HG03378 (cell line): ENCODE measurements at regions not wholly inside any gene's neighbourhood (a gene's known extent, or its start where the extent isn't known, plus 50 kb on each side); places are given as distances from the start of the nearest gene placed in this dataset.

Experiments
- ATAC-seq: cut with Tn5 transposase; IDR thresholded peaks from one replicate; pipeline ENCODE4 v1.9.1; 2021; ENCODE audit warnings: mild to moderate bottlenecking, moderate library complexity; ENCODE audit not compliant: unreplicated experiment

DNA sequence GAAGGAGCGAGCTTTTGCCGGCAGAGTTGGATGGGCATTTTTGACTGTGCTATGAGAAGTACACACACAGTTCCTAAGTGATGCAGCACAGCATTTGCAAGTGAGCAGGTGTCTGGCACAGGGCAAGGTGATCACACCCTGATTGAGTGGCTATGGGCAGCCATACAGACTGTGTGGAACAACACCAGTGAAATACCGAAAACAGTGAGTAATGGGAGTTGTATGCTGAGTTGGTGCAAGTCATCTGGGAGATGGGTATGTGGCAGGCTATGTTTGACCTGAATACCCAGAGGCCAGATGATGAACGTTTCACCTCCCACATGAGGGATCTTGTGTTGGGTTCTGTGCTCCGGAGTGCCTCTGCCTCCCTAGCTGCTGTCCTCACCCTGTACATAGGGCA is 53.5 kb upstream of the TIPARP start:
- ATAC-seq, result no peak

DNA sequence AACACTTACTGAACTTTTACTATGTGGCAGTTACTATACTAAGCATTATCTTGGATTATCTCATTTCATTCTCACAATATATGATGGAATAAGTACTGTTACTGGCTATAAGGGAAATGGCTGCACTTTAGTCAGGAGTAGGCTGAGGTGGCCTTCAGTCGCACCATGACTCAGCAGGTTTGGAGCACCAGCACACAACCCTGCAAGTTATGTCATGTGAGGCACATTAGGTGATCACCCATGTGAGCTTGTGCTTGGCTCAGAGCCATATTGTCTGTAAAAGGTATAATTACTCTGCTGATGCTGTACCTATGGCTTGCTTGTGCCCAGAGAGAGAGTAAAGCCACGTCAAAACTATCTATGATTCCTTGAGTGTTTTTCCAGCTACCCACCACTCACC is 54.1 kb upstream of the TIPARP start:
- peak; percentile 51 for ATAC-seq

DNA sequence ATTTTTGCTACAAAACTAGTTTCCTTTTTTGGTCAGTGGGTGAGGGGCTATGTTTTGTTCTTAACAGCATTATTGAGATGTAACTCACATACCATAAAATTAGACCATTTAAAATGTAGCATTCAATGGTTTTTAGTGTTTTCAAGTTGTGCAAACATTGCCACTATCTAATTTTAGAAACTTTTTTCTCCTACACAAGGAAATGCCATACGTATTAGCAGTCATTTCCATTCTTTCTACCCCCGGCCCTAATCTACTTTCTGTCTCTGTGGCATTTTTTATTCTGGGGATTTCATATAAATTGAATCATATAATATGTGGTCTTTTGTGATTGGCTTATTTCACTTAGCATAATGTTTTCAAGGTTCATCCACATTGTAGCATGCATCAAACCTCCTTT is 55.0 kb upstream of the TIPARP start:
- ATAC-seq, result no peak

DNA sequence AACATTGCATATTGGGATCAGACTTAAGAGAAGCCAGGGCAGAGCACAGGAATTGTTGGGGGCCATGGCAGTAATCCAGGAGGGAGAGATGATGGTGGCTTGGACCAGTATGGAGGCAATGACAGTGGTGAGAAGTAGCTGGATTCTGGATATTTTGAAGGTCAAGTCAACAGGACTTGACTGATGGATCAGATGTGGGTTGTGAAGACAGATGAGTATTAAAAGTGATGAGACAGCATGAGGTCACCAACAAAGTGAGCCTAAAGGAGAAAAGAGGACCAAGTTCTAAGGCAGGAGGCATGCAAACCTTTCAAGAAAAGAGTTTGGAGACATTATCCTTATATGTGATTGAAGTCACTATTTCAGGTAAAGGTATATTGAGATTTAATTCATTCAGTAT is 56.6 kb upstream of the TIPARP start:
- no peak for ATAC-seq

DNA sequence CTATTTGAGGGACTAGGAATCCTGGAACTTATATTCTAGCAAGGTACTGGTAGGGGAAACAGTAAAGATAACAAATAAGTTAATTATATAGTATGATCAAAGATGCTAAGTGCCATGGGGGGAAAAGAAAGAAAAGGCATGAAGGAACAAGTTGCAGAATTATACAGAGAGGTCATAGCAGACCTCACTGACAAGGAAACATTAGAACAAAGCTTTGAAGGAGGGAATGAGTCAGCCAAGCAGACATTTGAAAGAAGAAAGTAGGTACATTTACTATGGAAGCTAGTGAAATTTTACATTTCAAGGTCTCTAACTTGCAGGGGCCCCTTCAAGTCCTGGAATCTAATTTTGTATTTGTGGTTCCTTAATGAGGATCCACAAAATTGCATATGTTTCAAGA is 57.2 kb upstream of the TIPARP start:
- ATAC-seq, result no peak

DNA sequence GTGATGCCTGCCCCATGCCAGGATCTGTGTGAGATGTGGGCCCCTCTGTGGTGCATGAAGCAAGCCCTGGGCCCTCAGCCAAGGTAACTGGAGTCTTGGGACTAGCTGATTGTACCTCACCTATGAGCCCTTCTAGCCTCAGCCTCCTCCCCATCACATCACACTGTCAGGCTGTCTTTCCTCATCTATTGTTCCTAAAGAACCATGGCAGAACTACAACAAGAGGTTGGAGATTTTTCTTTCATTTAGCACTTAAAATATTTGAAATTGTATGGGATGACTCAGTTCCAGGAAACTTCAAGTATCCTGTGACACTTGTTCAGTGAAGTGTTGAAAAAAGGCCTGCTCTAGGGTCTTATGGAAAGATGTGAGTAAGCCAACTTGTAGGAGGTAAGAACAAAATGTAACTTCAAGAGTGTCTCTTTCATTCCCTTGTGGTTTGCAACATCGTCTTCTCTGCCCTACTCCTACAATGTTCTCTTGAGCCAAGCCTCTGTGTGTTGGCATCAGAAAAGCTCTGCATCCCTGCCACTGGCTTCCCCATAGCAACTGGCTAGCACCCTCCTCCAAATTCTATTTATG is 58.7 kb upstream of the TIPARP start:
- no peak for ATAC-seq

DNA sequence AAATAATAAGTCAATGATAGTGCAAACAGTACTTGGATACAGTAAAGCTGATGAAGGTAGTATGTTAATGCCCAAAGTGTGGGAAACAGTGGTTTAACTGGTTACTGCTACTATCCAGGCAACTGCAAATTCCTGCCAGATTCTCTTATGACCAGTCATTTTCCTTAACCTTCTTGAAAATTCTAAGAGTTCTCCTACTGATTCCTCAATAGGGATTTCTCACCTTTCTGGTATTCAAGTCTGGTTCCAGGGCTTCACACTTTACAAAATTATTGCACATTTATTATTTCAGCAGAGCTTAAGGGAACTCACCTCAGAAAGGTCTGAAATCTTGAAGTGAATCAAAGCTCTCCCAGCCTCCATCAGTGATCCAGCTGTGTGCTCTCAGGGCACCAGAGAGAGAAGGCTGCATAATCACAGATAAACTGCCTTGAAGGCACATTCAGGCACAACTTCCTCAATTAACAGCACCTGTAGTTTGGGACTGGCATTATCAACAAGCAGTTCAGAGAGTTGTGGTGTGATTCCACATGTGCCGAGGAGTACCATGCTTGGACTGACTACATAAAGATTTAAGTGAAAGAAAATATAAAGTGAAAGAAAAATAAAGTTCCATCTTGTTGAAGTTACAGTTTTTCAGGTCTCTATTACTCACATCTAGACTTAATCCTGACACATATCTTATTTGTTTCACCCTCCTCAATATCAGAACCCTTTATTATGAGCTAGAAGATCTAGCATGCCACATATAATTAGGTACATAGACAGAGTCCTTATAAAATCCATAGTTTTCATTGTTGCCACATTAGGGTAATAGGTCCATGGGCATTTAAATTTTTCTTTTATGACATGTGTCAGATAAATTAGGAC is 59.5 kb upstream of the TIPARP start:
- ATAC-seq, result no peak

DNA sequence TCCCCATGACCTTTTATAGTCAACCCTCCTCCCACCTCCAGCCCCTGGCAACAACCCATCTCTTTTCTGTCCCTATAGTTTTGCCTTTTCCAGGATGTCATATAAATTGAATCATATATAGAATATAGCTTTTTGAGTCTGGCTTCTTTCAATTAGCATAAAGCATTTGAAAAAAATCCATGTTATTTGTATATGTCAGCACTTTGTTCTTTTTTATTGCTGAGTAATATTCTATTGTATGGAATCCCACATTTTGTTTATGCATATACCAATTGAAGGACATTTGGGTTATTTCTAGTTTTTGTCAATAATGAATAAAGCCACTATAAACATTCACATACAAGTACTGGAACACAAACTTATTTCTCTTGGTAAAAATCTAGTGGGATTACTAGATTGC is 58.0 kb upstream of the SSR3 start:
- ATAC-seq, result no peak

DNA sequence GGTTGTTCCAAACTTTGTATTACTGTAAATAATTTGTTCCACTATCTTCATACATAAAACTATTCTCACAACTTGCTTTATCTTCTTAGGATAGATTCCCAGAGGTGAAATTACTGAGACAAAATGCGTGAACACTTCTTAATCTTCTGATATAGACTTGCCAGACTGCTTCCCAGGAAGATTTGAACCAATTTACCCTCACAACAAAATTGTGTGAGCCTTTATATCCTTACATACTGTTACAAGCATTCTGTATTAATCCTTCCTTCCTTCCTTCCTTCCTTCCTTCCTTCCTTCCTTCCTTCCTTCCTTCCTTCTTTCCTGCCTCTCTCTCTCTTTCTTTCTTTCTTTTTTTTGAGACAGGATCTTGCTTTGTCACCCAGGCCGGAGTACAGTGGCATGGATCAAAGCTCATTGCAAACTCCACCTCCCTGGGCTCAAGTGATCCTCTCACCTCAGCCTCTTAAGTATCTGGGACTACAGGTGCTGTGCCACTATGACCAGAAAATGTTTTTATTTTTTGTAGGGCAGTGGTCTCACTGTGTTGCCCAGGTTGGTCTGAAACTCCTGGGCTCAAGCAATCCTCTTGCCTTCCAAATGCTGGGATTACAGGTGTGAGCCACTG is 57.1 kb upstream of the SSR3 start:
- no peak for ATAC-seq

DNA sequence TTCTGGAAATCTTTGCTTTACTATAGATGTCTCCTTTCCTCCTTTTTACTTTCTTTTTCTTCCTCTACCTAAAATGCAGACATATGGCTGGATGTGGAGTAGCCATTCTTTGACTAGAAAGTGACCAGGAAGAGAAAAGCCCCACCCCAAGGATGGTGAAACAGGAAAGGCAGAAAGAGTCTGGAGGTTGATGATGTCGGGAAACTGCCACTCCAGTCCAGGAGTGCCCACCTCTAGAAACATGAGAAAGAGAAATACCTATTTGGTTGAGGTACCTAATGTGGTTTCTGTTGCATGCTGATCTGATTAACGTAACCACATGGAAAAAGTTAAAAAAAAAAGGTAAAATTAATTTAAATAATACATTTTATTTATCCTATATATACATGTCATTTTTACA is 55.2 kb upstream of the SSR3 start:
- ATAC-seq, result no peak

DNA sequence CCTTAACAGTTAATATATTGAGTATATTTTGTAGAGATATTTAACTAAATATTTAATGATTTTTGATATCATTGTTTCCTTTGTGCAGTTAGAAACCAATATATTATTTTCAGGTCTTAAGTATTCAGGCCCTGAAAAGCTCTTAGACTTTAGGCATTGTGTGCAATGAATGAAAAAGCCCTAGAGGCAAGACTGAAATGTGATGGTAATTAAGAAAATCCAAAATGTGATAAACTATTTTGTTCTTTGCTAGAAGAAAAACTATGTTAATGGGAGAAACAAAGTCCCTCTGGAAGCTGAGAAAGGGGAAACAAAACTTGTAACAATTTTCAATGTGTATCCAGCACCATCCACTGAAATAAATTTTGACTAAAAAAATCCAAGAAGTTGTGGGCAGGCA is 54.6 kb upstream of the SSR3 start:
- ATAC-seq, result no peak

DNA sequence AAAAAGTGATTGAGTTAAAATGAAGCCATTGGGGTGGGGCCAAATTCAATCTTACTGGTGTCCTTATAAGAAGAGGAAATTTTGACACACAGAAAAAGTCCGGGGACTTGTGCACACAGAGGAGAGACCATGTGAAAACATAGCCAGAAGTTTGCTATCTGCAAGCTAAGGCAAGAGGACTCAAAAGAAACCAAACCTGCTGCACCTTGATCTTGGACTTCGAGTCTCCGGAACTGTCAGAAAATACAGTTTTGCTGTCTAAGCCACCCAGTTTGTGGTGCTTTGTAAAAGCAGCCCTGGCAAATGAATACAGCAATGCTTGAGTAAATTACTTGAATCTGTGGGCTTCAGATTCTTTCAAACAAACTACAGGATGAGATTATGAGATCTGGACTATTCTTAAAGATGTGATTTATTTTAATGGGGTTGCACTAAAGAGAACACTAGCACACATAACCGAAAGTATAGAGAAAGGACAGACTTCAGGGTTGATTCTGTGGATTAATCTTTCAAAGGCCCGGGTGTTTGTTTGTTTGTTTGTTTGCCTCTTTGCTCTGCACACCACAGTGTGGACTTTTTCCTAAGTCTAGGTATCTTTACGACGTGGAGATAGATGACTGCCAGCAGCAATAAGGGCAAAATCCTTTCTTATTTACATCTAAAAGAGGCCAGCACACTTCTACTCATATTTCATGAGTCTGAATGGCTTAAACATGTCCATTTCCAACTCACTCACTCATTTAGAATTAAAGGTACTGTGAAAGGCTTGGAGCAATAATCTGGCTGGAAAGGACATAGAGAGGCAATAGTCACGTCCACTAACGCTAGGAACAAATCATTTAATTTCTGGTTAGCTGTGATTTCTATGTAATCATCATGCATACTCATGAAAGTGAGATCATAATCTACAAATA is 53.9 kb upstream of the SSR3 start:
- no peak for ATAC-seq

DNA sequence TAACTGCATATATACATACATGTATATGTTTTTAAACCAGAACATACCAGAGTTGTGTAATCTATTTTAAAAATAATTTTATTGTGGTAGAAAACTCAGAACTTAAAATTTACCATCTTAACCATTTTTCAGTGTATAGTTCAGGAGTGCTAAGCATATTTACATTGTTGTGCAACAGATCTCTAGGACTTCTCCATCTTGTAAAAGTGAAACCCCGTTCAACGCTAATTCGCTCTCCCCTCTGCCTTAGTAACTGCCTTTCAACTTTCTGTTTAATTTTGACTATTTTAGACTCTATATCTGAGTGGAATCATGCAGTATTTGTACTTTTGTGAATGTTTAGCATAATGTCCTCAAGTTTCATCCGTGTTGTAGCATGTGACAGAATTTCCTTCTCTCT is 51.8 kb upstream of the SSR3 start:
- peak; percentile 56 for ATAC-seq

DNA sequence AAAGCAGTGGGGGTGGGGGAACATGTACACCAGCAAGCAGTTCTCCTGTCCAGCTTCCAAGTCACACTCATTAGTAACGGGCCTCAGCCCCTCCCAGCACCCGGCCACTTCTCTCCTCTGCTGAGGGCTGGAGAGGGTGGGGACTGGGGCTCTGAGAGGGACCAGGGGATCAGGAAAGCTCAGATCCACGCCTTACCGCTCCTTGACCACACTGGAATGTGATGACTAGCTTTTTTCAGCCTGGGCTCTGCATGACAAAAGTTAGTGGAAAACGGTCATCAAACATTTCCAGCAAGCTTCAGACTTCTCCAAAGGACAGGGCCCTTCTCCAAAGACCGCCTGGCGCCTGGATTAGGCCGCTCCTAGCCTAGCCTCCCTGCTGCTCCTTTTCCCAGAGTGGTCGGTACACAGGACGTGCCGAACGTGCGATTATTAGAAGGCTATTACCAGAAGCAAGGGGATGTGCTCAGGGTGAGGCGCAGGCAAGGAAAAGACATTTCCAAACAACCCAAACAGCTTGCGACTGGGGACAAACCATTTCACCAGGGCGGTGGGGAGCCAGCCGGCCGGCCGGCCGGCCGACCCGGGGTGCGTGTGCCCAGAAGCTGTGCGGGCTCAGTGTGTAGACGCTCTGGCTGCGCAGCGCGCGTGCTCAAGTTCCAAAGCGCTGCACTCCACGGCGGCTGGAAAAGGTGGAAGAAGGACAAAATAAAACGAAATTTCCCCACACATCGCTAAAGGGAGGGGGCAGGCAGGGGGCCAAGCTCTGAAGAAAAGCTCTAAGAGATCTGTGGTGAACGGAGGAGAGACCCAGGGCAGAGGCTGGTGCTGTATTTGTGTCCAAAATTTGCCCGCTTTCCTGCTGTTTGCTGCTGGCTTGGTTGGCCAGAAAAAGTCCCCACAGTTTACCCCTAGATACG is 51.0 kb upstream of the SSR3 start:
- no peak for ATAC-seq

DNA sequence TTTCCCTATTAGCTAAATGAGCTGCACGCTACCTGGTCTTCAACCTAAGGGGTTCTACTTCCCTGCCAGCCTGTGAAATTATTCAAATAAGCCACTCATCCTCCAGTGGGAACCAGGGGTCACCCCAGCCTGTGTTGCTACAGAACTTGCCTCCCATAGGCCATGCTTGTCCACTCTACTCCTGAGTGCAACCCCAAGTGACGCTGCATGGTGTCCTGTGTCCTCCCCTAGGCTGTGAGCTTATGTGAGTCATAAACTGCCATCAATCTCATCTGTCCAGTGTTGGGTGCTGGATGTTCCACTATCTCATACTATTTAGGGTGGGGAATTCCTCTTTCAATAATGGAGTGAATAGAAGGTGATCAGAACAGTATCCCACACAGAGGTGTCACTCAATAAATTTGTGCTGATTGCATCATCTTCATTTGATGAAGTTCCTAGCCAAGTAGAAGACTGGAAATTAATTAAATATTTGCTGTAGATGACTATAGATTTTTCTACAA is 49.8 kb upstream of the SSR3 start:
- ATAC-seq, result no peak
